Thyroid gland (tissue), 4 donors: ENCODE measurements at regions not wholly inside any gene's neighbourhood (a gene's known extent, or its start where the extent isn't known, plus 50 kb on each side); places are given as distances from the start of the nearest gene placed in this dataset.

Source experiments
- POLR2A ChIP-seq, 2 donors: fragments of 450-650 bp; IDR thresholded peaks; one replicate each; pipeline ENCODE4 v1.6.1; 2017; ENCODE audit warnings: antibody characterized with exemption in 2 of 2, mild to moderate bottlenecking in 2 of 2, moderate library complexity in 1 of 2
- TF ChIP-seq, protein P1 (sequence below), 6 experiments: fragments of 200-600 bp in 3 of 6; fragments of 450-650 bp in 3 of 6; sonication (generic) in 3 of 6; IDR thresholded peaks; one replicate each; pipeline ENCODE4 v1.5.1; 2016 to 2019; ENCODE audit warnings: antibody characterized with exemption in 6 of 6, mild to moderate bottlenecking in 2 of 6, inconsistent platforms in 1 of 6, moderate library complexity in 1 of 6

DNA sequence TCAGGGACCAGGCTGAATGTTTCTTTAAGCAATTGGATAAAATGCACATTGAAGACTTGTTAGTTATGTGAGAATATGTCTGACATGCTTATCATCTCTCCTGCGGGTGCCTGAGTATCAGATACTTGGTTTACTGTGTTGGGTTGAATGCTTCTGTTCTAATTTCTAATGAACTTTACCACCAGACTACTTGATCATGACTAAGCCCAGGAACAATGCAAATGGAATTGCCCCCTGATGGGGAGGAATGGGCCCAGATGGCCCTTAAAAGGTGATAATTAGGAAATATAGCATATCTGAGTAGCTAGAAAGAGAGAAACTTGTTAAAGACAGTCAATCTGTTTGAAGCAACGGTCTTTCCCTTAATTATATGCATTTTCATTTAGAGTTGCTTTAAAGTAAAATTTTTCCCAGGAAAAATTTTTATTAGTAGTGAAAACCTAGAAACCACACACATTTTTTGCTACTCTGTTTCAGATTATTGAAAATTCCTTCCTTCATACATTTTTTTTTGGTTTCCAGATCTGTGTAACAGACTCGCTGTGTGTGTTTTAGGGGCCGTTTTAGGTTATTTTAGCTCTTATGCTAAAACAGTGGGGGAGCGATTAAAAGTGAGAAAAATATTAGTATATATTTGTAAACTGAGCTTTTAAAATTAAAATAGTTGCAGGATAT, 186.6 kb downstream of the TM9SF2 start:
- TF ChIP-seq, protein P1, sequence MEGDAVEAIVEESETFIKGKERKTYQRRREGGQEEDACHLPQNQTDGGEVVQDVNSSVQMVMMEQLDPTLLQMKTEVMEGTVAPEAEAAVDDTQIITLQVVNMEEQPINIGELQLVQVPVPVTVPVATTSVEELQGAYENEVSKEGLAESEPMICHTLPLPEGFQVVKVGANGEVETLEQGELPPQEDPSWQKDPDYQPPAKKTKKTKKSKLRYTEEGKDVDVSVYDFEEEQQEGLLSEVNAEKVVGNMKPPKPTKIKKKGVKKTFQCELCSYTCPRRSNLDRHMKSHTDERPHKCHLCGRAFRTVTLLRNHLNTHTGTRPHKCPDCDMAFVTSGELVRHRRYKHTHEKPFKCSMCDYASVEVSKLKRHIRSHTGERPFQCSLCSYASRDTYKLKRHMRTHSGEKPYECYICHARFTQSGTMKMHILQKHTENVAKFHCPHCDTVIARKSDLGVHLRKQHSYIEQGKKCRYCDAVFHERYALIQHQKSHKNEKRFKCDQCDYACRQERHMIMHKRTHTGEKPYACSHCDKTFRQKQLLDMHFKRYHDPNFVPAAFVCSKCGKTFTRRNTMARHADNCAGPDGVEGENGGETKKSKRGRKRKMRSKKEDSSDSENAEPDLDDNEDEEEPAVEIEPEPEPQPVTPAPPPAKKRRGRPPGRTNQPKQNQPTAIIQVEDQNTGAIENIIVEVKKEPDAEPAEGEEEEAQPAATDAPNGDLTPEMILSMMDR (IDR thresholded peaks at IDR 0.05), result no peak
- no peak for TF ChIP-seq POLR2A (IDR thresholded peaks at IDR 0.05)
